GM18498 (cell line): ENCODE measurements at regions not wholly inside any gene's neighbourhood (a gene's known extent, or its start where the extent isn't known, plus 50 kb on each side); places are given as distances from the start of the nearest gene placed in this dataset.

Source experiments
- ATAC-seq: cut with Tn5 transposase; IDR thresholded peaks from one replicate; pipeline ENCODE4 v1.9.1; 2021; ENCODE audit warnings: mild to moderate bottlenecking, moderate library complexity; ENCODE audit not compliant: unreplicated experiment

DNA sequence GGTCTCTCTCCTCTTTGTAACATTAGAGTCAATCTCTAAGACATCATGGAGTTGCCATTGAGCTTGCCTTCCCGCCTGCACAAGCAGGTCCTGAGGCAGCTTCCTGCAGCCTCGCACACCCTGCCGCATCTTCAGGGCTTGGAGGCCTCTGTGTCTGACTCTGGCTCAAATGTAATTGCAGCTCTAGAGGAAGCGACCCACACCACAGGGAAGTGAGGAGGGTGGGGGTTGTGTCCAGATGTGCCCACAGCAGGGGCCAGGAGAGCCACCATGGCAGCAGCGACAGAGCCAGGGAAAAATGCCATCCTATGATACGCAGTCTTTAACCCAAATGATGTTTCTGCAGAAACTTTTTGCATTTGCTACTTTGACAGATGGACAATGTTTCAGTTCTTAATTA lies 216.0 kb upstream of the ZNF32 start:
- ATAC-seq, result no peak

- no peak for ATAC-seq
Measured at GRCh38 chr10:43863859-43864591, 215.3 kb upstream of the ZNF32 start.

DNA sequence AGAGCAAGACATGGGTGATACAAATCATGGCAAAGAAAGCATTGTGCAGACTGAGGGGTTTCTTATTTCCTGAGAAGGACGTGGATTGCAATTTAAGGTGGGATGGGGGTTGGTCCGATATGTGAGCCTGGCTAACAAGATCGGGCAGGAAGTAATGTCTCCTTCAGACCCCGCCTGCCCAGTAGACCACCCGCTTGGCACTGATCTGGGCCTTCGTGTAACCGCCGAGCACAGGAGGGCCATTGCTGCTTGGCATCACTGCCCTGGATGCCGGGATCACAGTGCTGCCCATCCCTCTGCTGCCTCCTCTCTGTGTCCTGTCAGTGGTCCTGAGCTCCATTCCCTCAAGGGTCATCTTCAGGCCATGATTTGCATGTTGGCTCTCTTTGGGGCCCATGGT lies 214.6 kb upstream of the ZNF32 start:
- no peak for ATAC-seq

DNA sequence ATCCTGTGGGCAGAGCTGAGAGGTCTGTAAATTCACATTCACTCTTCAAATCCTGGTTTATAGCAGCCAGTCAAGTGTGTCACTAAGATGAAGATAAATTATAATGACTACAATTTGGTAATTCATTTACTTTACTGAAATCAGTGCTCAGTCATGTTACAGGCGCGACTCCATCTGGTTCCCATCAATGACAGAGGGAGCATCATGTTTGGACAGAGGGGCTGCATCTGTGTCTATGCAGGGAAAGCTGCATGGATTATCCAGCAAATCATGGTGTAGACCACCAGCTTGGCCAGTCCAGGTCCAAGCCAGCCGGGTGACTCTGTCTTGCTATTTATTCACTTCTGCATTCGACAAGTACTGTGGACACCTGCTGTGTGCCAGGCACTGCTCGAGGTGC lies 214.1 kb upstream of the ZNF32 start:
- ATAC-seq, result no peak

DNA sequence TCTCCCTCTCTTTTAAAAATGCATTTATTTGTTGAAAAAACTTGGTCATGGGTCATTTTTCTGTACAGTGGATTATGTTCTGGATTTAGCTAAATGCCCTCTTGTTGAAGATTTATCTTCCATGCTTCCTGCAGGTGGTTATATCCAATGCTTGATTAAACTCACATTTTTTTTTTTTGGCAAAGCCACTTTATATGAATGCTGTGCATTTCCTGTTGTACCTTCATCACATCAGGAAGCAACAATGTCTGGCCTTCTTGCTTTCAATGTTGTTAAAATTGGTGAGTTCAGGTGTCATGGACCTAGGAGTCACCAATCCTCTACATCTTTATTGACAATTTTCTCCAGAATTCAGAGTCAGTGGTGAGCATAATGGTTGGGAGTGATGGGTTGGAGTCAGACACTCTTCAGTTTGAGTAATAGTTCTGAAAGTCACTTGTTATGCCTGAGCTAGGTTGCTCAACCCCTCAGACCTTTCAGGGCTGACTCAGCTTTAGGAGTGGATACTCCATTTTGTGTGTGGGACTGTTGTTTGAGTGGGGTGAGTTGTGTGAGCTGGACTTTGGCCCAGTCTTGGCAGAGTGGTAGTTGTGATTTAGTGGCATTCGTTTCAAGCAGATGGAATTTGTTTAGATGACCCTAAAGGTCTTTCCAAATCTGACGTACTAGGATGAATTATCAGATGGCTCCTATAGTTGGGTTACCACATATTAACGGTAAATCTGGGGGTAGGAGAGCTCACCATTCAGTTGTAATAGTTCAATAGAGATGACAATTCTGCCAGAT lies 213.5 kb upstream of the ZNF32 start:
- no peak for ATAC-seq

GRCh38 chr10:43859016-43859525 lies 210.4 kb upstream of the ZNF32 start:
- ATAC-seq, result no peak

DNA sequence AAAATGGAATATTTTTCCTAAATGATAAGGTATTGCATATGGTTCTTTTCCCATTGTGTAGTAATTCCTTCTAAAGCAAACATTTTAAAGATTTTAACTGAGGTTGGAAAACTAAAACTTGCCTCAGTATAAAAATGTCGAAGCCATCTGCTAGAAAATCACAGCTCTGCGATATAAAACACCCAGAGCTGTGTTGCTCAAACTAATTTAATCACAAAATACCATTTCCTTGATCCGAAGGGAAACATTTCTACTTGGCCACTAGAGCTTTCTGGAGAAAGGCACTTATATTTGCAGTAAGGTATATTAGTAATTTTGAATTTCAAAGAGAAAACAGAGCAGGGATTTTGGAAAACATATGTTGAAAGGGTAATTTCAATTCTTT lies 209.2 kb upstream of the ZNF32 start:
- ATAC-seq, result no peak

DNA sequence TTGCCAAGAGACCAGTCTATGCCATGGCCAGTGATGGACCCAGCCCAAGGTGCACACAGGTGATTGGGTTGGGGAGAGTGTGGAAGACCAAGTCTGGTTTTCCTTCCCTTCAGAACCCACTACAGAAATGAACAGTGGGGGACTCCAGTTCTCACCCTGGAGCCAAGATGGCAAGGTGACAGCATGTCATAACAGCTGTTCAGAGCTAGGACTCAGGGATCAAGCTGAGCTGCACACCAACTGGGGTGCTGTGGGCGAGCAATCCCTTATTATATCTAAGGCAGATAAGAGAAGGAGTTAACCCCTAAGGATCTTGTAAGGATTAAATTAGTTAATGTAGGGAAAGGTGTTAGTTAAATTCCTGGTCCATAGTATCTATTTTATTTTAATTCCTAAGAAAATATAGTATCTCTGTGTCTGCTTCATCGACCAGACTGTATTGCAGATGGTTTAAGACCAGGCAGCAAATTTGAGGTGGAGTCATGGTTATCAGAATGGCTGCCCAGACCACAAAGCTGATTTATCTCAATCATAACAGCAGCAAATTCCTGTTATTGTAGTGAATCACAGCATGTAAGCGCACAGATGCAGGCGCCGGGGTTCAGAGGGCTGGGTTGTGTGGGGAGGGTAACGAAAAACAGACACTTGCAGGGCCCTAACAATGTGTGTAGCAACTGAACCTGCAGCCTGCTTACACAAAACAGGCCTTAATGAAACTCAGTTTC lies 208.7 kb upstream of the ZNF32 start:
- ATAC-seq, result no peak

DNA sequence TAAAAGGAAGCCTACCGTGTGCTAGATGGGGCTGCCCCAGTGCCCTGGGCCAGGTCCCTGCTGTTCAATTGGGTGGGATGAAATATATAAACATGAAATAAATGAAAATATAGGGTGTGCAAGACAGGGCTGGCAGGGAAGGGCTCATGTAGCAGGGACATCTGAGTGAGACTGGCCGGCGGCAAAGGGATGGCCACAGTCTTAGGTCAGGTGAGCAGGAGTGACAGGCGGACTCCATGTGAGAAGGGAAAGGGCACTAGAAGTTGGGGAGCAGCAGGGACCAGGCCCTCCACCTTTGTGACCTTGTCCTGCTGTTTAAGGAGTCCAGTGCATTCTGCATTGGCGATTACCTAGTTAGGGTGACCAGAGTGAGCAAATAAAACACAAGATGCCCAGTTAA lies 207.6 kb upstream of the ZNF32 start:
- ATAC-seq, result no peak

- ATAC-seq, result no peak
Measured at GRCh38 chr10:43855667-43856210, 207.1 kb upstream of the ZNF32 start.

DNA sequence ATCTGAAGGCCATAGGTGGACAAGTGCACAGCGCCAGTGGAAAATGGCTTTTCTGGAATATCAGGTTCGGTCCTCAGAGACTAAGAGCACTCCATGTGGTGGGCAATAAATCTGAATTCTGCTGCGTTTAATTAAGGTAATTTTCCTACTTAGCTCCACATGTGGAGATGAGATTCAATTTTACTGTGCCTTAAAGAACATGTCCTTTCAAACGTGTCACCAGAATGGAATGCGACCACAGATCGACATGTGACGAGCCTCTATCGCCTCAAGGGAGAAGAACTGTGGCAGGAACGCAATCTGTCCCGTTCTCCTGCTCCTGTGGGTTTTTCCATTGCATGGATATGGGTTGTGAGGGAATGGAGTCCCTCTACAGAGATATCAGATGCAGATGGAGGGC lies 205.3 kb upstream of the ZNF32 start:
- no peak for ATAC-seq

DNA sequence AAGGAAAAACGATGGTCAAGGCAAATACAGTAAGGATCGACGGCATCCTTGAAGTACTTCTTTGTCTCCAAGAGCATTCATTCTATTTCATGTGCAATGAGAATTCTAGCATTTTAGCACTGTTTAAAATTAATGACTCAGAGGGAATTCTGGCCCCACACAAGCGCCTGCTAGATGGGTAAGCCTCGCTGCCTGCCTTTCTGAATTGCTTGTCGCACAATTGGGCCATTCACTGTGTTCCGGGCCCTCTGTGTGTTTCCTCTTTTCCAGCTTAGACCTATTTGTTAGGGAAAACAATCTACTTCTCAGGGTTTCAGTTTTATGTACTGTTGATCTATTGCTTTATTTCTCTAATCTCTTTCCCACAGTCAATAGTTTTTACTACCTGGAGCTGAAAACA lies 204.7 kb upstream of the ZNF32 start:
- no peak for ATAC-seq

DNA sequence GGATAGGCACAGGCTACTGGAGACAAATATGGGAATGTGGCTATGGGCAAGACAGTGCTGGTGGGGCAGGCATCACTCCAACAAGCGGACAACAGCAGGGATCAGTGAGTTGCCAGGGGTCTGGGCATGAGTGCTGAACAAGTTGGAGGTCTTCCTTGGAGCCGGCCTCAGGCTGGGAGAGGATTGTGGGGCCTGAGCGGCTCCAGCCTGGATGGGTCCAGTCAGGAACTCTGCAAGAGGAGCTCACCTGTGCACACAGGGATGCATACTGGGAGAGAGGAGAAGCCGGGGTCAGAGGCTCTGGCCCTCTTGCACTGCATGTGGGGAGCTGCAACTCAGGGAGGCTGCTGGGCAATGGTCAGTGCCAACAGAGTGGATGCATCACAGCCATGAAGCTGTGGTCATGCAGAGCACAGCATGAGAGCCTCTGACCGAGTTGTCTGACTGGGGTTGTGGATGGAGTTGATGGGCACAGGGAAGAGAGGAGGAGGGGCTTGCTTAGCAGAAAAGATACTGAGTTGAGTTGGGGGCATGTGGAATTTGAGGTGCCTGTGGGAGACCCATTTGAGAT lies 204.0 kb upstream of the ZNF32 start:
- ATAC-seq, result no peak

GRCh38 chr10:43852149-43852548 lies 203.5 kb upstream of the ZNF32 start:
- ATAC-seq, result no peak

DNA sequence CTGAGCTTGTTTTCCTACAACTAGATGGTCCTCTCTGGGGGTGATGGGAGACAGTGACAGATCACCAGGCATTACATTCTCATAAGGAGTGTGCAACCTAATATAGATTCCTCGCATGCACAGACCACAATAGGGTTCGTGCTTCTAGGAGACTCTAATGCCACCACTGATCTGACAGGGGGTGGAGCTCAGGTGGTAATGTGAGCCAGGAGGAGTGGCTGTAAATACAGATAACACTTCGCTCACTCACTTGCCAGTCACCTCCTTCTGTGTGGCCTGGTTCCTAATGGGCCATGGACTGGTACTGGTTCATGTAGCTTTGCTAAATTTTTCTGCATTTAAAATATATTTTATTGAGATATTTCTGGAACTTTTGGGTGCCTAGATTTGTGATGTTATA lies 202.3 kb upstream of the ZNF32 start:
- ATAC-seq, result no peak

DNA sequence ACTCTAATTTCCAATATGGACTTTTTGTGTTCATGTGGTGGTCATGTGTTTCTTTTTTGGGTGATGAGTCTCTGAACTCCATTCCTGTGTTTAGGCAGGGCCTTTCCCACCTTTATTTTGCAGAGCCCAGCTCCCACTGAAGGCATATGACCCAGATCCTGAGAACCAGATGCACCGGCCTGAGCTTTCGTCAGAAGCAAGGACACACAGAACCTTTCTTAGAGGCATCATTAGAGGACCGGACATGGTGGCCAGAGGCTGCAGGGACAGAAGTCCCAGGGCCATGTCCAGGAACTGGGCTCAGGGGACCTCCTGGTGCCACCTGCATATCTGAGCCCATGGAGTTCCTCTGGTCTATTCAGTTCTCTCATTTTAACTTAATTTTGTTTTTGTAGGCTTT lies 200.9 kb upstream of the ZNF32 start:
- no peak for ATAC-seq

DNA sequence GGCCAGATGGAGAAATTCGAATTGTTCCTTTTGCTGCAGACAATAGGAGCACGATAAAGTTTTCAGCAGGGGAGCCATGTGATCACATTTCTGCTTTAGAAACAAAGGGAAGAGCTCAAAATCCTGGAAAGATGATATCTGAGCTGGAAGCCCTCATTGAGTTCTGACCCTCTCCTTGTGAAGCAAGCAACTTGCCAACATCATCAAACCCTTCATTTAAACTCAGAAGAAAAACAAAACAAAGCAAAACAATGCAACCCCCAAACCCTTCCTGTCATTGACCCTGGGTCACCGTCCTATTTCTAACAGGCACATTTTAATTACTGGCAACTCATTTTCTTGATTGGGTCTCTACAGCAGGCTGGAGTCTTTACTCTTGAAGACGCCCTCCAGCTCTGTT lies 198.3 kb upstream of the ZNF32 start:
- ATAC-seq, result no peak

DNA sequence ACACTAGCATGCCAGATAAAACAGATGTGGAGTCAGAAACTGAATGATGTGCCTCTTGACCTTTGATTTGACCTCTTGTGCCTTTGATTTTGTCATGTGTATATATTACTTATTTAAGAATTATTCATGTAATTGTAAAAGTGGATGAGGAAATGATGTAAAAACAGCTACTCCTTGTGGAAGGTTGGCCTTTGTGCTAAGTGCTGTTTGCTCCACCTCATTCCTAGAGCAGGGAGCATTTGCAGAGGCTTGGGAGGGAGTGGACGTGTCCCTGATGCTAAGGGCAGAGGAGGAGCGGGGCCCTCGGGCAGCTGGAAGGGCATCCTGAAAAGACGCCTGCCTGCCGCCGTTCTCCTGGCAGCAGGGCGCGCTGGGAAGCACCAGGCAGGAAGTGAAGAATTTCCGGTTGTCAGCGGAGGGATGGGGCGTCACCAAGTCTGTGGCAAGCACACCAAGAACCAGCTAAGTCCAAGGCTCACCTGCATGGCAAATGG lies 197.6 kb upstream of the ZNF32 start:
- ATAC-seq, result peak; percentile 55

- no peak for ATAC-seq
Measured at GRCh38 chr10:43845121-43845520, 196.4 kb upstream of the ZNF32 start.

- ATAC-seq, result no peak
Measured at GRCh38 chr10:43844221-43844620, 195.5 kb upstream of the ZNF32 start.
